Stimulated activated naive CD8-positive, alpha-beta T cell treated with anti-CD3 and anti-CD28 coated beads, Interleukin-15, amount 100 ng/mL, for 72 hours (primary cell): ENCODE measurements at regions not wholly inside any gene's neighbourhood (a gene's known extent, or its start where the extent isn't known, plus 50 kb on each side); places are given as distances from the start of the nearest gene placed in this dataset.
A peak's percentile ranks its signal among the peaks of the same experiment; 100 is the strongest.

Source experiments
- ATAC-seq: fragments of 150-1000 bp; cut with Tn5 transposase; 2 replicates; pipeline ENCODE4 v1.10.0; 2021; ENCODE audit warnings: mild to moderate bottlenecking, moderate library complexity
- DNase-seq, 2 donors: peaks; one replicate each; pipeline ENCODE4 v3.0.0; 2021 to 2022
- H3K27ac Mint-ChIP-seq, 2 donors: one replicate each; pipeline ENCODE4 v1.8.0; 2022; ENCODE audit warnings: mild to moderate bottlenecking in 2 of 2, mixed read lengths in 2 of 2, moderate library complexity in 2 of 2
- H3K27me3 Mint-ChIP-seq: one replicate; pipeline ENCODE4 v1.8.0; 2022; ENCODE audit warnings: mixed read lengths
- H3K4me1 Mint-ChIP-seq: one replicate; pipeline ENCODE4 v1.8.0; 2022; ENCODE audit warnings: mild to moderate bottlenecking, mixed read lengths
- H3K4me3 Mint-ChIP-seq, 2 donors: one replicate each; pipeline ENCODE4 v1.8.0; 2022; ENCODE audit warnings: mild to moderate bottlenecking in 2 of 2, mixed read lengths in 2 of 2, moderate library complexity in 1 of 2
- H3K9me3 Mint-ChIP-seq, 2 donors: one replicate each; pipeline ENCODE4 v1.8.0; 2022; ENCODE audit warnings: mixed read lengths in 2 of 2

- Mint-ChIP-seq H3K27me3 (peaks cover 12% of the 10 kb centered on the region), H3K9me3 (no peaks in the 10 kb centered on the region), H3K4me3 (no peak overlapping the region), H3K27ac (no peak overlapping the region), H3K4me1 (no peaks in the 10 kb centered on the region)
- ATAC-seq = no peak
- DNase-seq = no peak
These were observed 57.8 kb downstream of the PRLHR start for GRCh38 chr10:118537623-118538022.

- Mint-ChIP-seq H3K9me3 (no peaks in the 10 kb centered on the region), H3K27me3 (peaks cover 21% of the 10 kb centered on the region), H3K27ac (no peak overlapping the region), H3K4me1 (peaks cover 9% of the 10 kb centered on the region), H3K4me3 (no peak overlapping the region)
- ATAC-seq = no peak
- no peak for DNase-seq
These were observed 61.3 kb downstream of the PRLHR start for GRCh38 chr10:118534136-118534535.

- H3K4me1 Mint-ChIP-seq = peaks cover 9% of the 10 kb centered on the region
- no peak overlapping the region for H3K4me3 Mint-ChIP-seq
- no peaks in the 10 kb centered on the region for H3K9me3 Mint-ChIP-seq
- no peak for ATAC-seq
- peaks cover 21% of the 10 kb centered on the region for H3K27me3 Mint-ChIP-seq
- DNase-seq = no peak
- H3K27ac Mint-ChIP-seq = no peak overlapping the region
These were observed 64.2 kb downstream of the PRLHR start for GRCh38 chr10:118531105-118531852.

GRCh38 chr10:118528426-118528825 is 67.0 kb downstream of the PRLHR start:
- ATAC-seq (no peak), DNase-seq (no peak)
- Mint-ChIP-seq H3K27ac (no peak overlapping the region), H3K27me3 (peaks cover 36% of the 10 kb centered on the region), H3K4me3 (no peak overlapping the region), H3K9me3 (no peaks in the 10 kb centered on the region), H3K4me1 (peaks cover 9% of the 10 kb centered on the region)

GRCh38 chr10:118523775-118524174 is 71.7 kb downstream of the PRLHR start:
- H3K27ac Mint-ChIP-seq = no peak overlapping the region
- H3K27me3 Mint-ChIP-seq = peaks cover 40% of the 10 kb centered on the region
- DNase-seq (no peak), ATAC-seq (no peak)
- peaks cover 6% of the 10 kb centered on the region for H3K4me1 Mint-ChIP-seq
- no peaks in the 10 kb centered on the region for H3K9me3 Mint-ChIP-seq
- H3K4me3 Mint-ChIP-seq = no peak overlapping the region

- DNase-seq (no peak), ATAC-seq (peak; percentile 48)
- Mint-ChIP-seq H3K27me3 (peaks cover 40% of the 10 kb centered on the region), H3K4me3 (no peak overlapping the region), H3K9me3 (no peaks in the 10 kb centered on the region), H3K27ac (peak overlapping the region in 1 of 2 donors; percentile 48), H3K4me1 (peaks cover 6% of the 10 kb centered on the region)
These were observed 72.5 kb downstream of the PRLHR start for GRCh38 chr10:118522791-118523498.

- Mint-ChIP-seq H3K27ac (peak overlapping the region in 1 of 2 donors; percentile 46), H3K4me1 (peaks cover 6% of the 10 kb centered on the region), H3K9me3 (no peaks in the 10 kb centered on the region), H3K27me3 (peaks cover 40% of the 10 kb centered on the region), H3K4me3 (no peak overlapping the region)
- no peak for DNase-seq
- ATAC-seq = no peak
These were observed 73.9 kb downstream of the PRLHR start for GRCh38 chr10:118521415-118522117.

GRCh38 chr10:118520116-118520742 is 75.2 kb downstream of the PRLHR start:
- H3K27ac Mint-ChIP-seq = no peak overlapping the region
- H3K4me3 Mint-ChIP-seq = no peak overlapping the region
- peaks cover 33% of the 10 kb centered on the region for H3K27me3 Mint-ChIP-seq
- H3K9me3 Mint-ChIP-seq = no peaks in the 10 kb centered on the region
- H3K4me1 Mint-ChIP-seq = peaks cover 6% of the 10 kb centered on the region
- no peak for DNase-seq
- ATAC-seq = no peak

GRCh38 chr10:118518095-118518494 is 77.4 kb downstream of the PRLHR start:
- H3K4me3 Mint-ChIP-seq = no peak overlapping the region
- DNase-seq = no peak
- H3K27ac Mint-ChIP-seq = no peak overlapping the region
- no peaks in the 10 kb centered on the region for H3K9me3 Mint-ChIP-seq
- H3K4me1 Mint-ChIP-seq = peaks cover 6% of the 10 kb centered on the region
- peaks cover 24% of the 10 kb centered on the region for H3K27me3 Mint-ChIP-seq
- no peak for ATAC-seq

GRCh38 chr10:118516716-118517115 is 78.7 kb downstream of the PRLHR start:
- Mint-ChIP-seq H3K4me1 (peaks cover 6% of the 10 kb centered on the region), H3K4me3 (no peak overlapping the region), H3K27ac (no peak overlapping the region), H3K9me3 (no peaks in the 10 kb centered on the region), H3K27me3 (peaks cover 12% of the 10 kb centered on the region)
- DNase-seq (no peak), ATAC-seq (no peak)

- no peak overlapping the region for H3K27ac Mint-ChIP-seq
- DNase-seq (no peak), ATAC-seq (no peak)
- no peaks in the 10 kb centered on the region for H3K4me1 Mint-ChIP-seq
- H3K9me3 Mint-ChIP-seq = no peaks in the 10 kb centered on the region
- H3K4me3 Mint-ChIP-seq = no peak overlapping the region
- no peaks in the 10 kb centered on the region for H3K27me3 Mint-ChIP-seq
These were observed 82.3 kb downstream of the PRLHR start for GRCh38 chr10:118513174-118513573.

- no peaks in the 10 kb centered on the region for H3K9me3 Mint-ChIP-seq
- H3K4me3 Mint-ChIP-seq = no peak overlapping the region
- no peaks in the 10 kb centered on the region for H3K4me1 Mint-ChIP-seq
- no peaks in the 10 kb centered on the region for H3K27me3 Mint-ChIP-seq
- H3K27ac Mint-ChIP-seq = no peak overlapping the region
- ATAC-seq (no peak), DNase-seq (no peak)
These were observed 83.7 kb downstream of the PRLHR start for GRCh38 chr10:118511711-118512110.

GRCh38 chr10:118508863-118509262 is 86.6 kb downstream of the PRLHR start:
- DNase-seq = no peak
- ATAC-seq = no peak
- Mint-ChIP-seq H3K4me3 (no peak overlapping the region), H3K27ac (no peak overlapping the region), H3K9me3 (no peaks in the 10 kb centered on the region), H3K27me3 (no peaks in the 10 kb centered on the region), H3K4me1 (no peaks in the 10 kb centered on the region)

- ATAC-seq (no peak), DNase-seq (no peak)
- Mint-ChIP-seq H3K4me1 (no peaks in the 10 kb centered on the region), H3K4me3 (no peak overlapping the region), H3K27me3 (no peaks in the 10 kb centered on the region), H3K27ac (no peak overlapping the region), H3K9me3 (no peaks in the 10 kb centered on the region)
These were observed 87.1 kb downstream of the PRLHR start for GRCh38 chr10:118508355-118508754.

GRCh38 chr10:118506671-118507590 is 88.5 kb downstream of the PRLHR start:
- H3K9me3 Mint-ChIP-seq = no peaks in the 10 kb centered on the region
- H3K4me1 Mint-ChIP-seq = no peaks in the 10 kb centered on the region
- DNase-seq (no peak), ATAC-seq (peak; percentile 37)
- H3K27me3 Mint-ChIP-seq = no peaks in the 10 kb centered on the region
- no peak overlapping the region for H3K27ac Mint-ChIP-seq
- H3K4me3 Mint-ChIP-seq = no peak overlapping the region
